Astrocyte of the spinal cord (primary cell): ENCODE measurements at regions not wholly inside any gene's neighbourhood (a gene's known extent, or its start where the extent isn't known, plus 50 kb on each side); places are given as distances from the start of the nearest gene placed in this dataset.

ENCODE experiments used
- DNase-seq: peaks from one replicate; pipeline ENCODE4 v3.0.0; 2011; ENCODE audit warnings: low read depth, low spot score
- H3K4me3 ChIP-seq: 2 replicates; pipeline ENCODE4 v1.5.1; 2011; ENCODE audit warnings: low read depth, mild to moderate bottlenecking, low read length, moderate library complexity
- in situ Hi-C: cut with HindIII; loops from 2 replicates; pipeline ENCODE4 v1.10.0; 2017; ENCODE audit warnings: low sequenced_read_pairs
- TF ChIP-seq, protein P1 (sequence below): IDR thresholded peaks from 2 replicates; pipeline ENCODE4 v1.5.1; 2012; ENCODE audit warnings: low read depth, mild to moderate bottlenecking, low read length, inconsistent platforms

DNA sequence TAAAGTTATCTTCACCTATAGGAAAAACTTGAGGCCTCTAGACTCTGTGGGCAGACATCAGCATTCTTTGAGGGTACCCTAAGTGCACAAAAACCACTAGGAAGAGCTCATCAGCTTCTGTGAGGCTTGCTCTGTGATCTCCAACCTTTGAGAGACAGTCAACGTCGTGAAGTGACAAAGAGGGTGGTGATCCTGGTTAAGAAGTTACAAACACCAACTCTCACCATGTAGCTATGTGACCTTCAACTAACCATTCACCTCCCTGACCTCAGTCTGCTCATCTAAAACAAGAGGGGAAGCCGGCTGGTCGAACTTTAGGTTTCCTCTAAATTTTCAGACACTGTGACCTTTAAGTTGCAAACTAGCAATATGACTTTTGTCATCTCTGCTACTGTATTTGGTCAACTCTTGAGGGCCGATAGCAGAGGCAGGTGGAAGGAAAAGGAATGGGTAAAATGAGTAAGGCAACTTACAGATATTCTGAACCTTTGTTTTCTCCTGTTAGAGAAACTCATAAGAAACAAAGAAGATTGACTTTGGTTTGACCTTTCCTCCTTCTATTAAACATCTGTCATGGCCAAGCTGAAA lies 103.2 kb upstream of the PARP11 start:
- H3K4me3 ChIP-seq, result no peak overlapping the region
- in situ Hi-C loops, result no loop called here
- no peak for DNase-seq
- TF ChIP-seq, protein P1, sequence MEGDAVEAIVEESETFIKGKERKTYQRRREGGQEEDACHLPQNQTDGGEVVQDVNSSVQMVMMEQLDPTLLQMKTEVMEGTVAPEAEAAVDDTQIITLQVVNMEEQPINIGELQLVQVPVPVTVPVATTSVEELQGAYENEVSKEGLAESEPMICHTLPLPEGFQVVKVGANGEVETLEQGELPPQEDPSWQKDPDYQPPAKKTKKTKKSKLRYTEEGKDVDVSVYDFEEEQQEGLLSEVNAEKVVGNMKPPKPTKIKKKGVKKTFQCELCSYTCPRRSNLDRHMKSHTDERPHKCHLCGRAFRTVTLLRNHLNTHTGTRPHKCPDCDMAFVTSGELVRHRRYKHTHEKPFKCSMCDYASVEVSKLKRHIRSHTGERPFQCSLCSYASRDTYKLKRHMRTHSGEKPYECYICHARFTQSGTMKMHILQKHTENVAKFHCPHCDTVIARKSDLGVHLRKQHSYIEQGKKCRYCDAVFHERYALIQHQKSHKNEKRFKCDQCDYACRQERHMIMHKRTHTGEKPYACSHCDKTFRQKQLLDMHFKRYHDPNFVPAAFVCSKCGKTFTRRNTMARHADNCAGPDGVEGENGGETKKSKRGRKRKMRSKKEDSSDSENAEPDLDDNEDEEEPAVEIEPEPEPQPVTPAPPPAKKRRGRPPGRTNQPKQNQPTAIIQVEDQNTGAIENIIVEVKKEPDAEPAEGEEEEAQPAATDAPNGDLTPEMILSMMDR, result no peak

DNA sequence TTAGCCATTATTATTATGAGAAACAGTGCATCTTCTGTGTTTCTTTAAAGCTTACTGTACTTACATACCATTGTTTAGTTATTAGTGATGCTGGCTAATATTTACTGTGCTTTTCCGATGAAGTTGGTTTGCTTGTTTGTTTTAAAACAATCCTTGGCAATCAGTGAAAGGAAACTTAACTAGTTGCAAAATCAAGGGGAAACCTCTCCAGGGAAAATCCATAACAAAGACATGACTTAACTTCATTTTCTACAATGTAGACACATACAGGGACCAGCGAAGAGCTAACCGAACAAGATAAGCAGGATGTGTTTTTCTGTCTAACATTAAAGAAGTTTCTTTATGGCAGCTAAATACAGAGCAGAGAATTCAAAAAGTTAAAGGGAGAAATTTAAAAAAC lies 102.5 kb upstream of the PARP11 start:
- in situ Hi-C loops, result no loop called here
- no peak overlapping the region for H3K4me3 ChIP-seq
- no peak for DNase-seq
- TF ChIP-seq, protein P1, result no peak

DNA sequence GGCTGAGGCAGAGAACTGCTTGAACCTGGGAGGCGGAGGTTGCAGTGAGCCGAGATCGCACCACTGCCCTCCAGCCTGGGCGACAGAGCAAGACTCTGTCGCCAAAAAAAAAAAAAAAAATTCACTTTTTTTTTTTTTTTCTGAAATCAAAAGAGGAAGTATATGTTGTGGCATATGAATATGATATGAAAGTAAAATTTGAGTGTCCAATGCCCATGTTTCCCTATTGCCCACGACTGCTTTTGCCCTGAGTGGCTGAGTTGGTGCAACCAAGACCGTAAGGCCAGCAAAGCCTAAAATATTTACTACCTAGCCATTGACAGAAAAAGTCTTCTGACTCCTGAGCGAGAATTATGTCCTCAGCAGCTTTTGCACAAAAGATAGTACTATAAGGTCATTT lies 101.7 kb upstream of the PARP11 start:
- no peak overlapping the region for H3K4me3 ChIP-seq
- in situ Hi-C loops, result no loop called here
- DNase-seq, result no peak
- TF ChIP-seq, protein P1, result no peak

DNA sequence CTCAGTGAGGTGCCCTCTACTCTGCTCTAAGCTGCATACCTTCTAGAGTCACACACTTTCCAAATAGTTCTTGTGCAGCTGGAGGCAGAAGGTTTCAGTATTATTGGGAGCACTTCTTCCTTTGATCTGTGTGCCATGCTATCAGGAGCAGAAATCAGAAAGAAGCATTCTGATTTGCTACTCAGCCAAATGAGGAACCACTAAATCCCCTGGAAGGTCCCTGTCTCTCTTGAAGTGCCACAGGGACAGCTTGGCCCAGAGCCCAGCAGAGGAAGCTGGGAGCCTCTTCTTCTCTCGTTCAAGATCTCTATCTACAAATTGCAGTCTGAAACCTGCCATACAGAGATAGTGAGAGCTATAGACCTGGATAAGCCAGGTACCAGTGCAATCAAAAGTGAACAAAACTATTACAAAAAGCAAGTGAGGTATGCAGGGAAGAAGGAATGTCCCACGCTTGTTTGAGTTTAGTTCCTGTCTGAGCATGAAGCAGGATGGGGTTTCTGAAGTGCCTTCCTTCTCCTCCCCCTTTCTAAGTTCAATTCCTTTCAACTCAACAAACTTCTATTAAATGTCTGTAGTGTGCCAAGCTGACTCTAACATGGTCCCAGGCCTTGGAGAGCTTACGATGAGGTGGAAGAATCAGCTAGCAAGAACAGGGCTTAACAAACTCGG lies 100.9 kb upstream of the PARP11 start:
- no peak for DNase-seq
- TF ChIP-seq, protein P1, result no peak
- in situ Hi-C loops, result no loop called here
- H3K4me3 ChIP-seq, result no peak overlapping the region

DNA sequence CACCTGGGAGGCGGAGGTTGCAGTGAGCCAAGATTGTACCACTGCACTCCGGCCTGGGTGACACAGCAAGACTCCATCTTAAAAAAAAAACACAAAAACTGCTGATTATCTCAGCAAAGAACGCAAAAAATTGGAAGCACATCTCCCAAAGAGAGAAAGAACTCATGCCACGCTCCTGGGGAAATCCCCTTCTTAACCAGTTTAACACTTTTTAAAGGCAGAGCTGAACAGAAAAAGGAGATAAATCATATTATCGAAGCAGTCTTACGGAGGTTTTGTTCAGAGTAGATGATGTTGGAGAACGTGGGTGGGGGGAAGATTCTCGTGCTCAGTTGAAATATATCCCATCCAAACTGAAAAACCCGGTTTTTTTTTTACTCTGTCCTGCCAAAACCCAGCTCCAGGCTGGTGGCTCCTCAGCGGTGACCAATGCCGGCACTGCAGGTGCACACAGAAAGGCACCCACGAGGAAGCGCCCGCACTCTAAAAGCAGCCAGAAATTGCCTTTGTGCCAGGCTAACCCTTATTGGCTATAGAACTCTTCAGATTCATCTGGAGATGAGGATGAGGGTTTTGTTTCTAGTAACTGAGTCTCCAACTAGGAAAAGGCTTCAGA lies 100.2 kb upstream of the PARP11 start:
- no peak for DNase-seq
- TF ChIP-seq, protein P1, result no peak
- in situ Hi-C loops, result no loop called here
- no peak overlapping the region for H3K4me3 ChIP-seq

DNA sequence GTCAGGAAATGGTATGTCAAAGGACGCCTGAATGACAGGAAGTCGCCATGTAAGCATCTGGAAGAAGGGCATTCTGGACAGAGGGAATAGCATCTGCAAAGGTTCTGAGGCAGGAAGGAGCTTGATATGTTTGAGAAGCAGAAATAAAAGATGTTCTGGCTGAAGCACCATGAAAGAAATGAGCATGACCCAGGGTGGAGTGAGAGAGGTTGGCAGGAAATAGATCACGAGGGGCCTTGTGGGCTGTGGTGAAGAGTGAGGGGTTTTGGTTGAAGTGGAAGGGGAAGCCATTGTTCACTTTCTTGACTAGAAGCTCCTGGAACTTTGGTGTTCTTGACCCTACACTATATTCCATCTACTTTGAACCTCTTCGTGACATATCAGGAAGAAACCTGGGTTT lies 99.4 kb upstream of the PARP11 start:
- in situ Hi-C loops, result no loop called here
- H3K4me3 ChIP-seq, result no peak overlapping the region
- TF ChIP-seq, protein P1, result no peak
- DNase-seq, result no peak
